Naive thymus-derived CD4-positive, alpha-beta T cell (primary cell): ENCODE measurements at regions not wholly inside any gene's neighbourhood (a gene's known extent, or its start where the extent isn't known, plus 50 kb on each side); places are given as distances from the start of the nearest gene placed in this dataset.
"Not testable (repeated sequence)": the region's sequence is repeated elsewhere in the genome, so short reads cannot be mapped to it uniquely, and the experiment has no call there.

Source experiments
- ATAC-seq: fragments of 150-1000 bp; cut with Tn5 transposase; 2 replicates; pipeline ENCODE4 v1.10.0; 2021; ENCODE audit warnings: mild to moderate bottlenecking, moderate library complexity
- CTCF ChIA-PET: fragments of 350-600 bp; sonication (Branson Sonifier 250); formaldehyde crosslinking; loops from one replicate; lab custom pipeline; 2021; ENCODE audit warnings: antibody characterized with exemption; lab: Charles Lee
- POLR2A ChIA-PET: fragments of 350-600 bp; sonication (Branson Sonifier 250); formaldehyde crosslinking; loops from one replicate; lab custom pipeline; 2021; ENCODE audit warnings: antibody characterized with exemption, inconsistent platforms; lab: Charles Lee
- DNase-seq, 9 donors: peaks; one replicate each; pipeline versions ENCODE4 v3.0.0 to v3.0.0-alpha.2; 2020 to 2022; ENCODE audit warnings: mixed read lengths in 1 of 9
- H3K27ac ChIP-seq: one replicate; pipeline ENCODE4 v1.7.0; 2013; ENCODE audit warnings: mild to moderate bottlenecking, low read depth, low read length, moderate library complexity
- H3K27me3 ChIP-seq, 2 donors: one replicate each; pipeline ENCODE4 v1.7.0; 2013; ENCODE audit warnings: low read length in 2 of 2, mild to moderate bottlenecking in 2 of 2, moderate library complexity in 2 of 2; ENCODE audit not compliant: control insufficient read depth in 2 of 2, insufficient read depth in 2 of 2
- H3K36me3 ChIP-seq, 3 experiments: 1 replicate in 2 of 3; 2 replicates in 1 of 3; pipeline ENCODE4 v1.7.0; 2013; ENCODE audit warnings: low read length in 3 of 3, mild to moderate bottlenecking in 3 of 3, moderate library complexity in 1 of 3; ENCODE audit not compliant: insufficient read depth in 3 of 3, control insufficient read depth in 2 of 3
- H3K4me1 ChIP-seq, 2 donors: one replicate each; pipeline ENCODE4 v1.7.0; 2013; ENCODE audit warnings: low read length in 2 of 2, mild to moderate bottlenecking in 2 of 2, moderate library complexity in 1 of 2; ENCODE audit not compliant: control insufficient read depth in 2 of 2, insufficient read depth in 2 of 2
- H3K4me3 ChIP-seq: 2 replicates; pipeline ENCODE4 v1.7.0; 2013; ENCODE audit warnings: mild to moderate bottlenecking, low read length
- H3K9me3 ChIP-seq, 3 experiments: 1 replicate in 2 of 3; 2 replicates in 1 of 3; pipeline ENCODE4 v1.7.0; 2013; ENCODE audit warnings: low read length in 3 of 3; ENCODE audit not compliant: control insufficient read depth in 2 of 3
- H3K27ac Mint-ChIP-seq, 9 donors: one replicate each; pipeline ENCODE4 v1.8.0; 2020 to 2022; ENCODE audit warnings: mixed read lengths in 9 of 9, mild to moderate bottlenecking in 8 of 9, moderate library complexity in 5 of 9, inconsistent platforms in 2 of 9
- H3K27me3 Mint-ChIP-seq, 5 donors: one replicate each; pipeline ENCODE4 v1.8.0; 2021 to 2022; ENCODE audit warnings: mixed read lengths in 5 of 5, mild to moderate bottlenecking in 1 of 5
- H3K36me3 Mint-ChIP-seq, 5 donors: one replicate each; pipeline ENCODE4 v1.8.0; 2020 to 2022; ENCODE audit warnings: mixed read lengths in 5 of 5, mild to moderate bottlenecking in 3 of 5, inconsistent platforms in 1 of 5
- H3K4me1 Mint-ChIP-seq, 7 donors: one replicate each; pipeline ENCODE4 v1.8.0; 2020 to 2022; ENCODE audit warnings: mixed read lengths in 7 of 7, mild to moderate bottlenecking in 3 of 7, inconsistent platforms in 1 of 7
- H3K4me3 Mint-ChIP-seq, 10 donors: one replicate each; pipeline ENCODE4 v1.8.0; 2020 to 2022; ENCODE audit warnings: mild to moderate bottlenecking in 10 of 10, mixed read lengths in 10 of 10, moderate library complexity in 6 of 10, inconsistent platforms in 2 of 10
- H3K9me3 Mint-ChIP-seq, 11 donors: one replicate each; pipeline ENCODE4 v1.8.0; 2020 to 2022; ENCODE audit warnings: mixed read lengths in 11 of 11, mild to moderate bottlenecking in 4 of 11, inconsistent platforms in 1 of 11, moderate library complexity in 1 of 11
- intact Hi-C, 2 donors: fragments of 100-400 bp; cut with micrococcal nuclease; formaldehyde crosslinking; loops; one replicate each; pipeline ENCODE4 v1.15.1; 2023

DNA sequence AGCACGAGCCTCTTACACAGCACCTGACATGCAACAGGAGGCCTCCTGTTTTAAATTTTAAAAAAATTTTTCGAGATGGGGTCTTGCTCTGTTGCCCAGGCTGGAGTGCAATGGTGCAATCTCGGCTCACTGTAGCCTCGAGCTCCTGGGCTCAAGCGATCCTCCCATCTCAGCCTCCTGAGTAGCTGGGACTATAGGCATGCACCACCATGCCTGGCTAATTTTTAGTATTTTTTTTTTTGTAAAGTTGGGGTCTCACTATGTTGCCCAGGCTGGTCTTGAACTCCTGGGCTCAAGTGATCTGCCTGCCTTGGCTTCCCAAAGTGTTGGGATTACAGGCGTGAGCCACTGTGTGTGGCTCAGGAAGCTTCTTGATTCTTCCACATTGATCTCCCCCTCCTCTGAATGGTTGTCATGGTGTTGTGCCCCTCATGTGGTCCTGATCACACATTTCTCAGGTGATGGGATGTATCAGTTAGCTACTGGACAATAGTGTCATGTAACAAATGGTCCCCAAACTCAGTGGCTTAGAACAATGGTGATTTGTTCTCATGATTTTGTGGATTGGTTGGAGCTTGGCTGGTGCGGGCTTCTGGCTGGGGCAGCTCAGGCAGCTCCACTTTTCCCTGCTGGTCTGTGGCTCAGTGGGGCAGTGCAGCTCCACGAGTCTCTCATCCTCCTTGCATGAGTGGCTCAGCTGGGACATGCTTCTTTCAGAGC lies 81.0 kb downstream of the RPS6KA4 start:
- intact Hi-C loops, H3K27me3 ChIP-seq, H3K36me3 ChIP-seq, ATAC-seq, H3K4me3 Mint-ChIP-seq, H3K9me3 Mint-ChIP-seq, H3K4me1 Mint-ChIP-seq, H3K36me3 Mint-ChIP-seq, DNase-seq, H3K4me1 ChIP-seq, H3K9me3 ChIP-seq, H3K4me3 ChIP-seq, H3K27ac Mint-ChIP-seq, POLR2A ChIA-PET, H3K27ac ChIP-seq: not testable (repeated sequence)
- peaks cover 3 to 27% (median 17%) of the 10 kb centered on the region in 5 donors for H3K27me3 Mint-ChIP-seq
- CTCF ChIA-PET = interaction anchor here (2.3 kb wide), 1 partner anchor 9 kb away, joined by 7 read pairs; no protein-coding TSS in a partner anchor

DNA sequence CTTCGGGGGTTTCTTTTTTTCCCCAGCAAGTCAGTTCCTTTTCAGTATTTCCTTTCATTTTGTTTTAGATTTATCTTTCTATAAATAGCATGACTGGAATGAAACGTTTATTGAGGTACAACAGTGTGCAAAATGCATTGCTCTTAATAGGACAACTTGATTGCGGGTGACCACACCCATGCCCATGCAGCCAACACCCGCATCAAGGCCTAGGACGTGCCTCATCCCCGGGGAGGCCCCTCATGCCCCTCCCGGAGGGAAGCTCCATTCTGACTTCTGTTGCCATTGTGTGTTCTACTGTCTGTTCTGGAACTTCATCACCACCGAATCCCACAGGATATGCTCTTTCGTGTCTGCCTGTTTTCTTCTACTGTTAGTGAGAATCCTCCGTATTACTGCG lies 82.2 kb downstream of the RPS6KA4 start:
- no peaks in the 10 kb centered on the region for H3K4me1 ChIP-seq
- POLR2A ChIA-PET = no interaction called here
- H3K27ac ChIP-seq = no peak overlapping the region
- H3K9me3 ChIP-seq = no peaks in the 10 kb centered on the region
- Mint-ChIP-seq H3K27ac (no peak overlapping the region), H3K4me3 (no peak overlapping the region), H3K9me3 (peaks cover 0 to 2% (median 0%) of the 10 kb centered on the region in 11 donors), H3K36me3 (no peaks in the 10 kb centered on the region), H3K4me1 (peaks cover 0 to 6% (median 0%) of the 10 kb centered on the region in 7 donors), H3K27me3 (peaks cover 3 to 26% (median 17%) of the 10 kb centered on the region in 5 donors)
- no peaks in the 10 kb centered on the region for H3K36me3 ChIP-seq
- intact Hi-C loops = no loop called here
- CTCF ChIA-PET = no interaction called here
- DNase-seq = no peak
- H3K4me3 ChIP-seq = no peak overlapping the region
- no peak for ATAC-seq
- no peaks in the 10 kb centered on the region for H3K27me3 ChIP-seq

DNA sequence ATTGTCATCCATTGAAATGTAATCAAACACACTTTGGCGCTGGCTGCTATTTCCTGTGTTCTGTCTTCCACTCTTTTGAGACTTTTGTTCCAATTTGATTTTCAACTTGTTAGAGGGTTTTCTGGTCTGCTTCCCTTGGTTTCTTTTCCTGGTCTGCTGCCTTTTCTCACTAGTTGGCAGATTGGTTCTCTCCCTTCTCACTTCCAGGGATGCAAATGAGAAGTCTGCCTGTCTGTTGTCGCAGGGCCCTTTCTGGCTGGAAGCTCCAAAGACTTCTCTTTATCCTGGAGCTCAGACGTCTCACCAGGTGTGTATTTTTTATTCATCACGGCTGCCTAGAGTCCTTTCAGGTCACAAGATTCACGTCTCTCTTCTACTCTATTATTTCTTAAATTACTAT lies 84.0 kb downstream of the RPS6KA4 start:
- H3K4me1 Mint-ChIP-seq = peaks cover 0 to 7% (median 2%) of the 10 kb centered on the region in 7 donors
- ChIA-PET POLR2A (no interaction called here), CTCF (no interaction called here)
- H3K27me3 ChIP-seq = no peaks in the 10 kb centered on the region
- no peak overlapping the region for H3K27ac ChIP-seq
- H3K4me1 ChIP-seq = peaks cover 0 to under 1% of the 10 kb centered on the region in 2 donors
- intact Hi-C loops = no loop called here
- no peaks in the 10 kb centered on the region for H3K36me3 Mint-ChIP-seq
- H3K9me3 ChIP-seq = no peaks in the 10 kb centered on the region
- H3K9me3 Mint-ChIP-seq = peaks cover 0 to 2% (median 0%) of the 10 kb centered on the region in 11 donors
- no peak overlapping the region for H3K4me3 ChIP-seq
- no peak for DNase-seq
- peaks cover 3 to 24% (median 10%) of the 10 kb centered on the region in 5 donors for H3K27me3 Mint-ChIP-seq
- no peak for ATAC-seq
- H3K27ac Mint-ChIP-seq = no peak overlapping the region
- H3K36me3 ChIP-seq = no peaks in the 10 kb centered on the region
- no peak overlapping the region for H3K4me3 Mint-ChIP-seq

DNA sequence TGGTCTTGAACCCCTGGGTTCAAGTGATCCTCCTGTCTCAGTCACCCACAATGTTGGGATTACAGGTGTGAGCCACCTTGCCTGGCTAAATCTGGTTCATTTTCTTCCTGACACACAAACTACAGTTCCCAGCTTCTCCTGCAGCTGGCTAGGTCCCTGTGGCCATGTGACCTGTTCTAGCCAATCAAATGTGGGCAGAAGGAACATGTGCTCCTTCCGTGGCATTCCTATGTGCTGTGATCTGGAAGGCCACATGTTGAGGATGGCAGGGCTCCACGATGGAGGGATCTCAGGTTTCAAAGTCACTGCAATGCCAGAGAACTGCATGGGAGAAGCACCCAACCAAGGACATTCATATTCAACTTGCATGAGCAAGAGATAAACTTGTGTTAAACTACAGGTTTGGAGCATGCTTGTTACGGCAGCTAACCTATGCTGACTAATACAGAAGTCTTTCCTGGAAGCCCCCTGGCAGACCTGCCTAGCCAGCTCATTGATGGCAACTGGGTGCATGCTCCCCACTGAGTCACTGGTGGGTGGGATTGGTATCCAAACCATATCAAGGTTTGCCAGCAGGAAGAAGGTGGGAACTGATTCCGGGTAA lies 86.0 kb downstream of the RPS6KA4 start:
- H3K4me1 ChIP-seq = peaks cover 15 to 17% of the 10 kb centered on the region in 2 donors
- POLR2A ChIA-PET = interaction anchor here (0.6 kb wide), 1 partner anchor 1571 kb away, joined by 4 read pairs; no protein-coding TSS in a partner anchor
- intact Hi-C loops = no loop called here

DNA sequence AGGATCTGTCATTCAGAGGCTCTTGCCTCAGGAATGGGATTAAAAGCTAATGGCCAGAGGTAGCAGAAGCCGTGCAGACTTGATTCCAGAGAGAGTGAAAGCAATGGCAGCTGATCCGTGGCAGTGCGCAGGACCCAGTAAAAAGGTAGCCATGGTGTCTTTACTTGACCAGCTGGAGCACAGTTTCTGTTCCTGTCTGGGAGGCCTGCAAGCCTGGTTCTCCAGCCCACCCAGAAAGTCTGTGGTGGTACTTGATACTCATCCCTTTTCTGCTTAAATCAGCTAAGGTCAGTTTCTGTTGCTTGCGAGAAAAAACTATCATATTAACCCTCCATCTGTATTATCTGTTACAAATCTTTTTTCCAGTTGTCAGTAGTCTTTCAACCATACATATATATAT lies 86.7 kb downstream of the RPS6KA4 start:
- H3K9me3 ChIP-seq = no peaks in the 10 kb centered on the region
- Mint-ChIP-seq H3K36me3 (no peaks in the 10 kb centered on the region), H3K27me3 (peaks cover 3 to 39% (median 12%) of the 10 kb centered on the region in 5 donors), H3K4me3 (no peak overlapping the region), H3K27ac (no peak overlapping the region), H3K4me1 (peaks cover 13 to 19% (median 17%) of the 10 kb centered on the region in 7 donors), H3K9me3 (peaks cover 0 to 2% (median 0%) of the 10 kb centered on the region in 11 donors)
- DNase-seq = no peak
- no peak overlapping the region for H3K27ac ChIP-seq
- ChIA-PET CTCF (no interaction called here), POLR2A (no interaction called here)
- no peak for ATAC-seq
- intact Hi-C loops = no loop called here
- H3K4me1 ChIP-seq = peaks cover 15 to 17% of the 10 kb centered on the region in 2 donors
- H3K4me3 ChIP-seq = no peak overlapping the region
- peaks cover 0 to 6% of the 10 kb centered on the region in 2 donors for H3K27me3 ChIP-seq
- no peaks in the 10 kb centered on the region for H3K36me3 ChIP-seq

More for the DNA sequence above, 86.0 kb downstream of the RPS6KA4 start:
- Mint-ChIP-seq H3K4me1 (peaks cover 13 to 19% (median 17%) of the 10 kb centered on the region in 7 donors), H3K27ac (no peak overlapping the region), H3K9me3 (peaks cover 0 to 2% (median 0%) of the 10 kb centered on the region in 11 donors), H3K27me3 (peaks cover 3 to 36% (median 12%) of the 10 kb centered on the region in 5 donors), H3K36me3 (no peaks in the 10 kb centered on the region), H3K4me3 (no peak overlapping the region)
- Histone ChIP-seq H3K27ac (no peak overlapping the region), H3K9me3 (no peaks in the 10 kb centered on the region), H3K27me3 (peaks cover 0 to 6% of the 10 kb centered on the region in 2 donors), H3K4me3 (no peak overlapping the region), H3K36me3 (no peaks in the 10 kb centered on the region)
- ATAC-seq (no peak), DNase-seq (no peak)
- CTCF ChIA-PET = no interaction called here

DNA sequence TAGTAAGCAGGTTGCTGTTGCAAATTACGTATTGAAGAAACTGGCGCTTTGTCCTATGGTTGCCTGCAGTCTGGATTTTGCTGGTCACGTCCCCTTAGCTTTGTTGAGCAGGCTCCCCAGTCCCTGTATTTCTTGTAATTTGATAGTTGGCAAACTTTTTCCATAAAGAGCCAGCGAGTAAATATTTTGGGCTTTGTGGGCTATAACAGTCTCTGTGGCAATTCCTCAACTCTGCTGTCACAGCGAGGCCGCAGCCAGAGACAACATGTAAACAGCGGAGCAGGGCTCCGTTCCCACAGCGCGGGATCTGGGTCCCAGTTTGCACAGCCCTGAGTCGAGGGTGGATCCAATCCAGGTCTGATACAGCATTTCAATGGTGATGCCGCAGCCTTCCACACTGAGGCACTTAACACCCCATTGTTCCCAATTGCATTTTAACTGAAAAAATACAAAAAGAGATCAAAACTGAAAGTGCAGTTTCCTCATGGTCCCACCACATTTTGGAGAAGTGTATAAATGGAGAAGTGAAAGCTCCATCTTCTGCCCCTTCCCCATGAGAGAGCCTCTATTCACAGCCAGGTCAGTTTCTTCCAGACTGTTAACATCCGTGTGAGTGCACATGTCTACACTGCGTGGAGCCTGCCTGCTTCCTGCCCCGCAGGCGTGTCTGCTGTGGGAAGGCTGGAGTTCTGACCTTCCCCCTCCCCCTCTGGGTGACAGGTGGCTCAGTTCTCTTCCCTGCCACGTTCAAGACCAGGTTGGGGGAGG lies 89.1 kb downstream of the RPS6KA4 start:
- peaks cover 0 to 6% of the 10 kb centered on the region in 2 donors for H3K27me3 ChIP-seq
- no peaks in the 10 kb centered on the region for H3K36me3 ChIP-seq
- ChIA-PET POLR2A (no interaction called here), CTCF (interaction anchor here (1.3 to 1.4 kb wide), 3 partner anchors 9 to 18 kb away, joined by 5 to 8 read pairs (median 7); no protein-coding TSS in a partner anchor)
- ATAC-seq (peak; percentile 72), DNase-seq (peak in 1 of 9 donors; percentile 2)
- Mint-ChIP-seq H3K9me3 (peaks cover 0 to 2% (median 0%) of the 10 kb centered on the region in 11 donors), H3K36me3 (no peaks in the 10 kb centered on the region), H3K4me1 (peaks cover 12 to 19% (median 17%) of the 10 kb centered on the region in 7 donors), H3K27ac (no peak overlapping the region), H3K27me3 (peaks cover 0 to 37% (median 15%) of the 10 kb centered on the region in 5 donors), H3K4me3 (peak overlapping the region; percentile 21 to 93 (median 56))
- peak overlapping the region; percentile 68 for H3K4me3 ChIP-seq
- intact Hi-C loops = loop anchor here in 1 of 2 donors (1.0 kb wide), 1 partner anchor 205 kb away; no protein-coding TSS in a partner anchor
- no peaks in the 10 kb centered on the region for H3K9me3 ChIP-seq
- H3K4me1 ChIP-seq = peaks cover 15 to 17% of the 10 kb centered on the region in 2 donors
- no peak overlapping the region for H3K27ac ChIP-seq
